ENCODE measurements at regions not wholly inside any gene's neighbourhood (a gene's known extent, or its start where the extent isn't known, plus 50 kb on each side); places are given as distances from the start of the nearest gene placed in this dataset.

- no peak for DNase-seq (ENCODE audit: low read depth, low spot score)
- intact Hi-C loops (cut with micrococcal nuclease; ENCODE audit: unreplicated experiment) (no loop called here), in situ Hi-C loops (cut with HindIII; ENCODE audit: low pct_unique_long_range_greater_than_20kb, low sequenced_read_pairs) (no loop called here)
- CTCF ChIA-PET = no interaction called here
- no peaks in the 10 kb centered on the region for H3K36me3 ChIP-seq (ENCODE audit: control insufficient read depth, insufficient read depth, low read length)
- no peaks in the 10 kb centered on the region for H3K4me1 ChIP-seq (ENCODE audit: control insufficient read depth, insufficient read depth, low read length)
- POLR2A ChIA-PET = no interaction called here
- H3K4me3 ChIP-seq (ENCODE audit: low read depth in 2 of 2, low read length in 2 of 2) = no peak overlapping the region
- H3K27ac ChIP-seq (ENCODE audit: low read length) = no peak overlapping the region
- no peaks in the 10 kb centered on the region for H3K27me3 ChIP-seq (ENCODE audit: control insufficient read depth, insufficient read depth, low read length)
- H3K9me3 ChIP-seq (ENCODE audit: control insufficient read depth, insufficient read depth, low read depth, low read length) = no peaks in the 10 kb centered on the region
- no peak for ATAC-seq
- no peak for TF ChIP-seq CTCF (IDR thresholded peaks at IDR 0.05)
- no peak for TF ChIP-seq POLR2AphosphoS5 (IDR thresholded peaks at IDR 0.05; ENCODE audit: low read depth, low read length)
- TF ChIP-seq, protein P1, sequence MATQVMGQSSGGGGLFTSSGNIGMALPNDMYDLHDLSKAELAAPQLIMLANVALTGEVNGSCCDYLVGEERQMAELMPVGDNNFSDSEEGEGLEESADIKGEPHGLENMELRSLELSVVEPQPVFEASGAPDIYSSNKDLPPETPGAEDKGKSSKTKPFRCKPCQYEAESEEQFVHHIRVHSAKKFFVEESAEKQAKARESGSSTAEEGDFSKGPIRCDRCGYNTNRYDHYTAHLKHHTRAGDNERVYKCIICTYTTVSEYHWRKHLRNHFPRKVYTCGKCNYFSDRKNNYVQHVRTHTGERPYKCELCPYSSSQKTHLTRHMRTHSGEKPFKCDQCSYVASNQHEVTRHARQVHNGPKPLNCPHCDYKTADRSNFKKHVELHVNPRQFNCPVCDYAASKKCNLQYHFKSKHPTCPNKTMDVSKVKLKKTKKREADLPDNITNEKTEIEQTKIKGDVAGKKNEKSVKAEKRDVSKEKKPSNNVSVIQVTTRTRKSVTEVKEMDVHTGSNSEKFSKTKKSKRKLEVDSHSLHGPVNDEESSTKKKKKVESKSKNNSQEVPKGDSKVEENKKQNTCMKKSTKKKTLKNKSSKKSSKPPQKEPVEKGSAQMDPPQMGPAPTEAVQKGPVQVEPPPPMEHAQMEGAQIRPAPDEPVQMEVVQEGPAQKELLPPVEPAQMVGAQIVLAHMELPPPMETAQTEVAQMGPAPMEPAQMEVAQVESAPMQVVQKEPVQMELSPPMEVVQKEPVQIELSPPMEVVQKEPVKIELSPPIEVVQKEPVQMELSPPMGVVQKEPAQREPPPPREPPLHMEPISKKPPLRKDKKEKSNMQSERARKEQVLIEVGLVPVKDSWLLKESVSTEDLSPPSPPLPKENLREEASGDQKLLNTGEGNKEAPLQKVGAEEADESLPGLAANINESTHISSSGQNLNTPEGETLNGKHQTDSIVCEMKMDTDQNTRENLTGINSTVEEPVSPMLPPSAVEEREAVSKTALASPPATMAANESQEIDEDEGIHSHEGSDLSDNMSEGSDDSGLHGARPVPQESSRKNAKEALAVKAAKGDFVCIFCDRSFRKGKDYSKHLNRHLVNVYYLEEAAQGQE (IDR thresholded peaks at IDR 0.05; ENCODE audit: insufficient read depth in 1 of 2, low read depth in 2 of 2, low read length in 1 of 2) = no peak
- no peak for TF ChIP-seq TCF7L2 (IDR thresholded peaks at IDR 0.05; ENCODE audit: low read depth, low read length)
- TF ChIP-seq SIN3A (IDR thresholded peaks at IDR 0.05; ENCODE audit: borderline replicate concordance, insufficient read depth, low read depth, low read length) = no peak
- no TSS peak for BruUV-seq (replicated peaks)
Measured at GRCh38 chr12:16669756-16670155, 63.8 kb upstream of the LMO3 start.

DNA sequence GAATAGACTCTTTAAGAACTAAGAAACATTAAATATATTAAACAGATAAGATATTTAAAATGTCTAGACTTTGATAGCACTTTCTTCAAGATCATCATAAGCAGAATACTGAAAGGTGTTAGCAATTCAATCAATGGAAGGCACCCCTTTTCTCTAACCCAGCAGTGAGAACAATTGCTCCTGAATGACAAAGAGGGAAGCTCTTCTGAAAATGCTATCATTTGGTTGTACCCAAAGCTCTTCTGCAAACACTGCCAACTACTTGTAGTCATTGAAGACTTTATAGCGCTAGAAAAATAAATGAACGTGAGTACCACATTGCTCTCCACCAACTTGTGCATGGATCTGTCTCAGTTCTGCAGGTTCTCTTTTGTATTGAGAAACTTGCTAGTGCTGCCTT, 62.2 kb upstream of the LMO3 start:
- POLR2A ChIA-PET = interaction anchor here (0.6 kb wide), 1 partner anchor 760 kb away, joined by 3 read pairs; no protein-coding TSS in a partner anchor
- no peak for TF ChIP-seq TCF7L2 (IDR thresholded peaks at IDR 0.05; ENCODE audit: low read depth, low read length)
- TF ChIP-seq, protein P1 (IDR thresholded peaks at IDR 0.05; ENCODE audit: insufficient read depth in 1 of 2, low read depth in 2 of 2, low read length in 1 of 2) = no peak
- TF ChIP-seq SIN3A (IDR thresholded peaks at IDR 0.05; ENCODE audit: borderline replicate concordance, insufficient read depth, low read depth, low read length) = no peak
- no peak for TF ChIP-seq CTCF (IDR thresholded peaks at IDR 0.05)
- no peak for TF ChIP-seq POLR2AphosphoS5 (IDR thresholded peaks at IDR 0.05; ENCODE audit: low read depth, low read length)

More for the DNA sequence above, 62.2 kb upstream of the LMO3 start:
- H3K27me3 ChIP-seq (ENCODE audit: control insufficient read depth, insufficient read depth, low read length) = no peaks in the 10 kb centered on the region
- no peak overlapping the region for H3K27ac ChIP-seq (ENCODE audit: low read length)
- BruUV-seq (replicated peaks) = no TSS peak
- in situ Hi-C loops (cut with HindIII; ENCODE audit: low pct_unique_long_range_greater_than_20kb, low sequenced_read_pairs) (no loop called here), intact Hi-C loops (cut with micrococcal nuclease; ENCODE audit: unreplicated experiment) (no loop called here)
- no peaks in the 10 kb centered on the region for H3K9me3 ChIP-seq (ENCODE audit: control insufficient read depth, insufficient read depth, low read depth, low read length)
- H3K4me3 ChIP-seq (ENCODE audit: low read depth in 2 of 2, low read length in 2 of 2) = no peak overlapping the region
- DNase-seq (ENCODE audit: low read depth, low spot score) (no peak), ATAC-seq (no peak)
- H3K36me3 ChIP-seq (ENCODE audit: control insufficient read depth, insufficient read depth, low read length) = no peaks in the 10 kb centered on the region
- H3K4me1 ChIP-seq (ENCODE audit: control insufficient read depth, insufficient read depth, low read length) = no peaks in the 10 kb centered on the region
- CTCF ChIA-PET = no interaction called here

Data from Panc1 (cell line).